ENCODE measurements at regions not wholly inside any gene's neighbourhood (a gene's known extent, or its start where the extent isn't known, plus 50 kb on each side); places are given as distances from the start of the nearest gene placed in this dataset.

- TF ChIP-seq CTCF (IDR thresholded peaks at IDR 0.05): no peak
- no peak for TF ChIP-seq ZFX (IDR thresholded peaks at IDR 0.05; ENCODE audit: borderline replicate concordance)
Measured at GRCh38 chr7:21345361-21345760, 82.5 kb upstream of the SP4 start.
